ENCODE measurements at regions not wholly inside any gene's neighbourhood (a gene's known extent, or its start where the extent isn't known, plus 50 kb on each side); places are given as distances from the start of the nearest gene placed in this dataset.

DNA sequence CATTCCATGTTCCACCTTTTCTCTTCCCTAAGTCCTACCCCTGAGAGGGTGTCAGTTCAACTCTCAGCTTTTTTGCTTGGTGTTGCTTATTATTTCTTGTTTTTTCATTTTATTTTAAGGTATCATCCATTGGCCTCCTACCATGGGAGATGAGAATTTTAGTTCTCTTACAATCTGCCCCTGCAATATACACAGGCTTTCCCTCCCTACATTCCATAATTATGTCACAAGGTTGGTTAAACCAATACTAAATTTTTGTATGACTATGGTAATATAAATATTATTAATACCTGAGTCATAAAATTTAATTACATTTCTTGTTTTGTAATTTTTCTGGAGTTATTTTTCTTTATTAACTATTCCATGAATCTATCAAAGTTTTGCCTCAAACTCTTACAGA, 216.2 kb downstream of the SNX19 start:
- intact Hi-C loops (cut with DNase I), result no loop called here
- Histone ChIP-seq H3K9me3 (no peaks in the 10 kb centered on the region), H3K4me3 (no peak overlapping the region), H3K27me3 (no peaks in the 10 kb centered on the region), H3K27ac (no peak overlapping the region), H3K36me3 (no peaks in the 10 kb centered on the region), H3K4me1 (ENCODE audit: insufficient read depth) (no peaks in the 10 kb centered on the region)
- DNase-seq, result no peak
- TF ChIP-seq, protein P1, sequence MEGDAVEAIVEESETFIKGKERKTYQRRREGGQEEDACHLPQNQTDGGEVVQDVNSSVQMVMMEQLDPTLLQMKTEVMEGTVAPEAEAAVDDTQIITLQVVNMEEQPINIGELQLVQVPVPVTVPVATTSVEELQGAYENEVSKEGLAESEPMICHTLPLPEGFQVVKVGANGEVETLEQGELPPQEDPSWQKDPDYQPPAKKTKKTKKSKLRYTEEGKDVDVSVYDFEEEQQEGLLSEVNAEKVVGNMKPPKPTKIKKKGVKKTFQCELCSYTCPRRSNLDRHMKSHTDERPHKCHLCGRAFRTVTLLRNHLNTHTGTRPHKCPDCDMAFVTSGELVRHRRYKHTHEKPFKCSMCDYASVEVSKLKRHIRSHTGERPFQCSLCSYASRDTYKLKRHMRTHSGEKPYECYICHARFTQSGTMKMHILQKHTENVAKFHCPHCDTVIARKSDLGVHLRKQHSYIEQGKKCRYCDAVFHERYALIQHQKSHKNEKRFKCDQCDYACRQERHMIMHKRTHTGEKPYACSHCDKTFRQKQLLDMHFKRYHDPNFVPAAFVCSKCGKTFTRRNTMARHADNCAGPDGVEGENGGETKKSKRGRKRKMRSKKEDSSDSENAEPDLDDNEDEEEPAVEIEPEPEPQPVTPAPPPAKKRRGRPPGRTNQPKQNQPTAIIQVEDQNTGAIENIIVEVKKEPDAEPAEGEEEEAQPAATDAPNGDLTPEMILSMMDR (IDR thresholded peaks at IDR 0.05), result no peak
- TF ChIP-seq POLR2A (IDR thresholded peaks at IDR 0.05) (no peak), EP300 (IDR thresholded peaks at IDR 0.05) (no peak)

DNA sequence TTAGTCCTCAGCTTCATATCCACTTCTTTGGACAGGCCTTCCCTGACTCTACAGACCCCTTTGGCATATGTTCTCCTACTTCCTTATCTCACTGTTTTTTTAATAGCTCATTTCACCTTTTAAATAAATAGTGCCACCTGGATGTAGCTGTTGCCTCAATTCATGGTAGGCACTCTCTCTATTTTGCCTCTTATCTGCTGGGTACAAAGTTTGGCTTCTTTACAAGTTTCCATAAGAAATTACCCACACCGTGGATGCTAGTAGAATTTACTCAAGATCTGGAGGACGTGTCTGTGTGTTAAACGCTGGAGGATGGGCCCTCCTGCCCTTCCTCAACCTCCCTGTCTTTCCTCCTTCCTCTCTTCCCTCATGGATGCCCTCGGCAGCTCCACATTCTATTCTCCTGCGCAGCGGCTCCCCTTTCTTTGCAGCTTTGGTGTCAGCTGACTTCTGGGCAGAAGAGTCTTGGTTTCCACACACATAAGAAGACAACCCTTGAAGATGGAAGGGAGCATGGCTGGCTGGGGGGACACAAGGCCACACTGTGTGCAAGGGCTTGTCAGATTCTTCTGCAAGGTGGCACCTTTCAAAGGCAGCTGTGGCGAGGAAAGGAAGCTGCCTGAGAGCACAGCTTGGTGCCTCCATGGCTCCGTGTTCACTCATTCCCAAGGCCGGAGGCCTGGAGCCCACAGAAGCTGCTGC, 212.6 kb downstream of the SNX19 start:
- Histone ChIP-seq H3K4me3 (no peak overlapping the region), H3K9me3 (no peaks in the 10 kb centered on the region), H3K27ac (no peak overlapping the region), H3K4me1 (ENCODE audit: insufficient read depth) (no peaks in the 10 kb centered on the region), H3K27me3 (no peaks in the 10 kb centered on the region), H3K36me3 (no peaks in the 10 kb centered on the region)
- no peak for TF ChIP-seq EP300 (IDR thresholded peaks at IDR 0.05)
- TF ChIP-seq, protein P1 (IDR thresholded peaks at IDR 0.05), result no peak
- no peak for TF ChIP-seq POLR2A (IDR thresholded peaks at IDR 0.05)
- DNase-seq, result no peak
- intact Hi-C loops (cut with DNase I), result no loop called here
- WGBS, 3 donors, result 84 to 94% (median 85%) methylated on average over 9 of the region's 9 CpGs

GRCh38 chr11:130705670-130706421, 210.4 kb downstream of the SNX19 start:
- no peak for DNase-seq
- intact Hi-C loops (cut with DNase I), result no loop called here
- Histone ChIP-seq H3K27me3 (no peaks in the 10 kb centered on the region), H3K36me3 (no peaks in the 10 kb centered on the region), H3K27ac (no peak overlapping the region), H3K9me3 (no peaks in the 10 kb centered on the region), H3K4me3 (no peak overlapping the region), H3K4me1 (ENCODE audit: insufficient read depth) (no peaks in the 10 kb centered on the region)
- WGBS, 3 donors, result 72 to 82% (median 81%) methylated on average over 5 of the region's 5 CpGs
- TF ChIP-seq, protein P1 (IDR thresholded peaks at IDR 0.05), result no peak
- TF ChIP-seq POLR2A (IDR thresholded peaks at IDR 0.05), result no peak
- no peak for TF ChIP-seq EP300 (IDR thresholded peaks at IDR 0.05)

GRCh38 chr11:130706572-130706971, 209.7 kb downstream of the SNX19 start:
- no peaks in the 10 kb centered on the region for H3K27me3 ChIP-seq
- no peak for DNase-seq
- TF ChIP-seq EP300 (IDR thresholded peaks at IDR 0.05), result no peak
- no peak for TF ChIP-seq POLR2A (IDR thresholded peaks at IDR 0.05)
- TF ChIP-seq, protein P1 (IDR thresholded peaks at IDR 0.05), result no peak
- H3K36me3 ChIP-seq, result no peaks in the 10 kb centered on the region
- H3K27ac ChIP-seq, result no peak overlapping the region
- intact Hi-C loops (cut with DNase I), result no loop called here
- H3K4me3 ChIP-seq, result no peak overlapping the region
- no peaks in the 10 kb centered on the region for H3K9me3 ChIP-seq
- H3K4me1 ChIP-seq (ENCODE audit: insufficient read depth), result no peaks in the 10 kb centered on the region
- WGBS, 3 donors, result 88 to 96% (median 94%) methylated on average over 5 of the region's 5 CpGs

Measured in ovary (tissue), 7 donors.